ENCODE measurements at regions not wholly inside any gene's neighbourhood (a gene's known extent, or its start where the extent isn't known, plus 50 kb on each side); places are given as distances from the start of the nearest gene placed in this dataset.

DNA sequence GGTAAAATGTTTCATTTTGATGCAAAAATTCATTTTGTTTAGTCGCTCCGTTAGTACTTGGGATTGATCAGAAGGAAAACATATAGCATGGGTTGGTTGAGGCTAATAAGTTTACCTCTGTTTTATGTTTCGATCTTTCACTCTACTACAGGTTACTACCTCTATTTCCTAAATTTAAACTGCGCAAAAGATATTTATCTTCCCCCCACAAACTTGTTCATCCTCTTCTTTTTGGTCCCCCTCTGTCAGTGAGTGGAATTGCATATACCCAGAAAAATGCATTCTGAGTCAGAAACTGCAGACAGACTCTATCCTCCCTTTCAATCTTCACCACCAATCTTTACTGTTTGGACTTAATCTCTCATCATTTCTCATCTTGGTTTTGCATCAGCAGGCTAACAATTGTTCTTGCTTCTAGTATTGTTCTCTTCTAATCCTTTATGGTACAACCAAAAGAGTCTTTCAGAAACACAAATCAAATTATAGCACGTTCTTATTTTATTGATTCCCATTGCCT lies 316.0 kb upstream of the ADGRL4 start:
- WGBS = 88% methylated on average over 5 of the region's 5 CpGs
- H3K27ac ChIP-seq (ENCODE audit: low read depth in 1 of 2, low read length in 2 of 2) = no peak overlapping the region
- no peak for DNase-seq (ENCODE audit: low spot score)
- H3K27me3 ChIP-seq (ENCODE audit: control insufficient read depth in 4 of 4, insufficient read depth in 4 of 4, low read length in 3 of 4) = no peaks in the 10 kb centered on the region
- H3K4me3 ChIP-seq (ENCODE audit: low read depth in 1 of 3, low read length in 3 of 3) = no peak overlapping the region
- no peaks in the 10 kb centered on the region for H3K36me3 ChIP-seq (ENCODE audit: control insufficient read depth in 4 of 4, insufficient read depth in 3 of 4, low read depth in 1 of 4, low read length in 3 of 4)
- no peaks in the 10 kb centered on the region for H3K9me3 ChIP-seq (ENCODE audit: control insufficient read depth in 4 of 4, low read length in 3 of 4)
- H3K4me1 ChIP-seq (ENCODE audit: control insufficient read depth in 4 of 4, insufficient read depth in 4 of 4, low read length in 3 of 4) = no peaks in the 10 kb centered on the region
- no peak for TF ChIP-seq JUND (IDR thresholded peaks at IDR 0.05)
- TF ChIP-seq YY1 (IDR thresholded peaks at IDR 0.05) = no peak
- TF ChIP-seq, protein P1, sequence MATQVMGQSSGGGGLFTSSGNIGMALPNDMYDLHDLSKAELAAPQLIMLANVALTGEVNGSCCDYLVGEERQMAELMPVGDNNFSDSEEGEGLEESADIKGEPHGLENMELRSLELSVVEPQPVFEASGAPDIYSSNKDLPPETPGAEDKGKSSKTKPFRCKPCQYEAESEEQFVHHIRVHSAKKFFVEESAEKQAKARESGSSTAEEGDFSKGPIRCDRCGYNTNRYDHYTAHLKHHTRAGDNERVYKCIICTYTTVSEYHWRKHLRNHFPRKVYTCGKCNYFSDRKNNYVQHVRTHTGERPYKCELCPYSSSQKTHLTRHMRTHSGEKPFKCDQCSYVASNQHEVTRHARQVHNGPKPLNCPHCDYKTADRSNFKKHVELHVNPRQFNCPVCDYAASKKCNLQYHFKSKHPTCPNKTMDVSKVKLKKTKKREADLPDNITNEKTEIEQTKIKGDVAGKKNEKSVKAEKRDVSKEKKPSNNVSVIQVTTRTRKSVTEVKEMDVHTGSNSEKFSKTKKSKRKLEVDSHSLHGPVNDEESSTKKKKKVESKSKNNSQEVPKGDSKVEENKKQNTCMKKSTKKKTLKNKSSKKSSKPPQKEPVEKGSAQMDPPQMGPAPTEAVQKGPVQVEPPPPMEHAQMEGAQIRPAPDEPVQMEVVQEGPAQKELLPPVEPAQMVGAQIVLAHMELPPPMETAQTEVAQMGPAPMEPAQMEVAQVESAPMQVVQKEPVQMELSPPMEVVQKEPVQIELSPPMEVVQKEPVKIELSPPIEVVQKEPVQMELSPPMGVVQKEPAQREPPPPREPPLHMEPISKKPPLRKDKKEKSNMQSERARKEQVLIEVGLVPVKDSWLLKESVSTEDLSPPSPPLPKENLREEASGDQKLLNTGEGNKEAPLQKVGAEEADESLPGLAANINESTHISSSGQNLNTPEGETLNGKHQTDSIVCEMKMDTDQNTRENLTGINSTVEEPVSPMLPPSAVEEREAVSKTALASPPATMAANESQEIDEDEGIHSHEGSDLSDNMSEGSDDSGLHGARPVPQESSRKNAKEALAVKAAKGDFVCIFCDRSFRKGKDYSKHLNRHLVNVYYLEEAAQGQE (IDR thresholded peaks at IDR 0.05) = no peak
- TF ChIP-seq TAF1 (conservative IDR thresholded peaks at IDR 0.05) = no peak
- no peak for TF ChIP-seq FOXA2 (IDR thresholded peaks at IDR 0.05)
- no peak for TF ChIP-seq HNF4G (IDR thresholded peaks at IDR 0.05)
- no peak for TF ChIP-seq FOXA1 (IDR thresholded peaks at IDR 0.05)
- TF ChIP-seq GABPA (IDR thresholded peaks at IDR 0.05 in 1 of 2, conservative IDR thresholded peaks at IDR 0.05 in 1 of 2) = no peak
- TF ChIP-seq EGR1 (IDR thresholded peaks at IDR 0.05; ENCODE audit: low read depth in 2 of 2) = no peak
- TF ChIP-seq, protein P2, sequence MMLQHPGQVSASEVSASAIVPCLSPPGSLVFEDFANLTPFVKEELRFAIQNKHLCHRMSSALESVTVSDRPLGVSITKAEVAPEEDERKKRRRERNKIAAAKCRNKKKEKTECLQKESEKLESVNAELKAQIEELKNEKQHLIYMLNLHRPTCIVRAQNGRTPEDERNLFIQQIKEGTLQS (IDR thresholded peaks at IDR 0.05) = no peak
- TF ChIP-seq NR2F2 (IDR thresholded peaks at IDR 0.05) = no peak
- no peak for TF ChIP-seq RXRA (IDR thresholded peaks at IDR 0.05)
- TF ChIP-seq, protein P3, sequence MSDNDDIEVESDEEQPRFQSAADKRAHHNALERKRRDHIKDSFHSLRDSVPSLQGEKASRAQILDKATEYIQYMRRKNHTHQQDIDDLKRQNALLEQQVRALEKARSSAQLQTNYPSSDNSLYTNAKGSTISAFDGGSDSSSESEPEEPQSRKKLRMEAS (IDR thresholded peaks at IDR 0.05) = no peak
- TF ChIP-seq SP1 (IDR thresholded peaks at IDR 0.05) = no peak
- no peak overlapping the region for H3K9ac ChIP-seq (ENCODE audit: low read depth in 1 of 2, low read length in 2 of 2)

DNA sequence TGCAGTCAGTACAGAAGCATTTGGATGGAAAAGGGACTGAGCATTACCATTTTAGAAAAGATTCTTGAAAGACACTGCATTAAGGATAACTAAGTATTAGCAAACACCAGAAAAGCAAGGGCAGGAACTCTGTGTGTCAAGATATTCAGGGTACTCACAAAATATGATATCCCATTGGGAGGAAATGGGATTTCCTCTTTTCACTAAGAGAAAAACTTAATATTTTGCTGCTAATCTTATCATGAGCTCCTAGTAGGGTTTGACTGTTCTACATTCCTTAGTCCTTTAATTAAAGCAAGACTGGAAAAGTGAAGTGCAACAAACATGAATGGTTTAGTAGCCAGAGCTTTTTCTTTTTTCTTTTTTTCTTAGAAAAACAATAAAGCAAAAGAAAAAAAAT lies 305.9 kb upstream of the ADGRL4 start:
- DNase-seq (ENCODE audit: low spot score) = no peak
- Histone ChIP-seq H3K4me3 (ENCODE audit: low read depth in 1 of 3, low read length in 3 of 3) (no peak overlapping the region), H3K4me1 (ENCODE audit: control insufficient read depth in 4 of 4, insufficient read depth in 4 of 4, low read length in 3 of 4) (no peaks in the 10 kb centered on the region), H3K27ac (ENCODE audit: low read depth in 1 of 2, low read length in 2 of 2) (no peak overlapping the region), H3K9ac (ENCODE audit: low read depth in 1 of 2, low read length in 2 of 2) (no peak overlapping the region), H3K27me3 (ENCODE audit: control insufficient read depth in 4 of 4, insufficient read depth in 4 of 4, low read length in 3 of 4) (peaks cover 0 to 2% (median 0%) of the 10 kb centered on the region in 4 donors), H3K9me3 (ENCODE audit: control insufficient read depth in 4 of 4, low read length in 3 of 4) (no peaks in the 10 kb centered on the region), H3K36me3 (ENCODE audit: control insufficient read depth in 4 of 4, insufficient read depth in 3 of 4, low read depth in 1 of 4, low read length in 3 of 4) (no peaks in the 10 kb centered on the region)
- TF ChIP-seq EGR1 (IDR thresholded peaks at IDR 0.05; ENCODE audit: low read depth in 2 of 2) = no peak
- TF ChIP-seq, protein P1 (IDR thresholded peaks at IDR 0.05) = no peak
- TF ChIP-seq, protein P3 (IDR thresholded peaks at IDR 0.05) = no peak
- no peak for TF ChIP-seq YY1 (IDR thresholded peaks at IDR 0.05)
- TF ChIP-seq, protein P4, sequence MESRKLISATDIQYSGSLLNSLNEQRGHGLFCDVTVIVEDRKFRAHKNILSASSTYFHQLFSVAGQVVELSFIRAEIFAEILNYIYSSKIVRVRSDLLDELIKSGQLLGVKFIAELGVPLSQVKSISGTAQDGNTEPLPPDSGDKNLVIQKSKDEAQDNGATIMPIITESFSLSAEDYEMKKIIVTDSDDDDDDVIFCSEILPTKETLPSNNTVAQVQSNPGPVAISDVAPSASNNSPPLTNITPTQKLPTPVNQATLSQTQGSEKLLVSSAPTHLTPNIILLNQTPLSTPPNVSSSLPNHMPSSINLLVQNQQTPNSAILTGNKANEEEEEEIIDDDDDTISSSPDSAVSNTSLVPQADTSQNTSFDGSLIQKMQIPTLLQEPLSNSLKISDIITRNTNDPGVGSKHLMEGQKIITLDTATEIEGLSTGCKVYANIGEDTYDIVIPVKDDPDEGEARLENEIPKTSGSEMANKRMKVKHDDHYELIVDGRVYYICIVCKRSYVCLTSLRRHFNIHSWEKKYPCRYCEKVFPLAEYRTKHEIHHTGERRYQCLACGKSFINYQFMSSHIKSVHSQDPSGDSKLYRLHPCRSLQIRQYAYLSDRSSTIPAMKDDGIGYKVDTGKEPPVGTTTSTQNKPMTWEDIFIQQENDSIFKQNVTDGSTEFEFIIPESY (IDR thresholded peaks at IDR 0.05) = no peak
- no peak for TF ChIP-seq RXRA (IDR thresholded peaks at IDR 0.05)
- no peak for TF ChIP-seq JUND (IDR thresholded peaks at IDR 0.05)
- no peak for TF ChIP-seq GABPA (IDR thresholded peaks at IDR 0.05 in 1 of 2, conservative IDR thresholded peaks at IDR 0.05 in 1 of 2)
- TF ChIP-seq, protein P2 (IDR thresholded peaks at IDR 0.05) = no peak
- no peak for TF ChIP-seq FOXA1 (IDR thresholded peaks at IDR 0.05)
- no peak for TF ChIP-seq HNF4G (IDR thresholded peaks at IDR 0.05)
- no peak for TF ChIP-seq SP1 (IDR thresholded peaks at IDR 0.05)
- TF ChIP-seq HNF4A (conservative IDR thresholded peaks at IDR 0.05) = no peak
- no peak for TF ChIP-seq TAF1 (conservative IDR thresholded peaks at IDR 0.05)
- no peak for TF ChIP-seq NR2F2 (IDR thresholded peaks at IDR 0.05)
- TF ChIP-seq FOXA2 (IDR thresholded peaks at IDR 0.05) = no peak
- TF ChIP-seq, protein P5, sequence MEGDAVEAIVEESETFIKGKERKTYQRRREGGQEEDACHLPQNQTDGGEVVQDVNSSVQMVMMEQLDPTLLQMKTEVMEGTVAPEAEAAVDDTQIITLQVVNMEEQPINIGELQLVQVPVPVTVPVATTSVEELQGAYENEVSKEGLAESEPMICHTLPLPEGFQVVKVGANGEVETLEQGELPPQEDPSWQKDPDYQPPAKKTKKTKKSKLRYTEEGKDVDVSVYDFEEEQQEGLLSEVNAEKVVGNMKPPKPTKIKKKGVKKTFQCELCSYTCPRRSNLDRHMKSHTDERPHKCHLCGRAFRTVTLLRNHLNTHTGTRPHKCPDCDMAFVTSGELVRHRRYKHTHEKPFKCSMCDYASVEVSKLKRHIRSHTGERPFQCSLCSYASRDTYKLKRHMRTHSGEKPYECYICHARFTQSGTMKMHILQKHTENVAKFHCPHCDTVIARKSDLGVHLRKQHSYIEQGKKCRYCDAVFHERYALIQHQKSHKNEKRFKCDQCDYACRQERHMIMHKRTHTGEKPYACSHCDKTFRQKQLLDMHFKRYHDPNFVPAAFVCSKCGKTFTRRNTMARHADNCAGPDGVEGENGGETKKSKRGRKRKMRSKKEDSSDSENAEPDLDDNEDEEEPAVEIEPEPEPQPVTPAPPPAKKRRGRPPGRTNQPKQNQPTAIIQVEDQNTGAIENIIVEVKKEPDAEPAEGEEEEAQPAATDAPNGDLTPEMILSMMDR (IDR thresholded peaks at IDR 0.05; ENCODE audit: low read depth, low read length, missing input control) = no peak
- no peak for TF ChIP-seq RAD21 (IDR thresholded peaks at IDR 0.05)

Measured in liver (tissue), 8 donors.